Progenitor cell of endocrine pancreas (in vitro differentiated cells): ENCODE measurements at regions not wholly inside any gene's neighbourhood (a gene's known extent, or its start where the extent isn't known, plus 50 kb on each side); places are given as distances from the start of the nearest gene placed in this dataset.

Experiments used
- DNase-seq: peaks from one replicate; pipeline ENCODE4 v3.0.0; 2021; ENCODE audit warnings: low spot score; ENCODE audit not compliant: unreplicated experiment
- H3K27ac Mint-ChIP-seq: 2 replicates; pipeline ENCODE4 v1.8.0; 2021; ENCODE audit warnings: mild to moderate bottlenecking, moderate library complexity, mixed read lengths
- H3K27me3 Mint-ChIP-seq: 2 replicates; pipeline ENCODE4 v1.8.0; 2021; ENCODE audit warnings: mixed read lengths
- H3K36me3 Mint-ChIP-seq: 2 replicates; pipeline ENCODE4 v1.8.0; 2022; ENCODE audit warnings: mixed read lengths; ENCODE audit not compliant: insufficient read depth
- H3K4me1 Mint-ChIP-seq: 2 replicates; pipeline ENCODE4 v1.8.0; 2021; ENCODE audit warnings: low read depth, mixed read lengths
- H3K4me3 Mint-ChIP-seq: 2 replicates; pipeline ENCODE4 v1.8.0; 2021; ENCODE audit warnings: low read depth, mild to moderate bottlenecking, moderate library complexity, mixed read lengths
- H3K9me3 Mint-ChIP-seq: 2 replicates; pipeline ENCODE4 v1.8.0; 2021; ENCODE audit warnings: low read depth, mixed read lengths
- TF ChIP-seq, protein P1 (sequence below): fragments of 200-600 bp; sonication (generic); IDR thresholded peaks from one replicate; pipeline ENCODE4 v1.5.0; 2021; ENCODE audit warnings: antibody characterized with exemption, mild to moderate bottlenecking; ENCODE audit not compliant: unreplicated experiment

DNA sequence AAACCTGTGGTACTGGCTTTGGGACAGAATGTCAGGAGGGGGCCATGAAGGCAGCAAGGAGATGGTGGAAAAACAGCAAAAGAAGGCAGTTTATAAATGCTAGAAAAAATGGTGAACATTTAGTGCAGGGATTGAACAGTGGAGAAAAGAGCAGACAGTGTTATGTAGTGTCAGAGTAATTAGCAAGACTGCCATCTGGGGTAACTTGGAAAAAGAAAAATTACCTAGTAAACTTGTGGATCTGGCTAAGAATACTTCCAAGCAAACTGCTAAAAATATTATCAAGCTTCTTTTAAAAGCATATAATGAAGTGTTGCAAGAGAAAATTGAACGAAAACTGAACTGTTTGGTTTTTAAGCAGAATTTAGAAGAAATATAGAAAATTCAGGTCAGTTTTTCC, 267.8 kb downstream of the INSIG2 start:
- H3K4me3 Mint-ChIP-seq, result no peak overlapping the region
- DNase-seq, result no peak
- TF ChIP-seq, protein P1, sequence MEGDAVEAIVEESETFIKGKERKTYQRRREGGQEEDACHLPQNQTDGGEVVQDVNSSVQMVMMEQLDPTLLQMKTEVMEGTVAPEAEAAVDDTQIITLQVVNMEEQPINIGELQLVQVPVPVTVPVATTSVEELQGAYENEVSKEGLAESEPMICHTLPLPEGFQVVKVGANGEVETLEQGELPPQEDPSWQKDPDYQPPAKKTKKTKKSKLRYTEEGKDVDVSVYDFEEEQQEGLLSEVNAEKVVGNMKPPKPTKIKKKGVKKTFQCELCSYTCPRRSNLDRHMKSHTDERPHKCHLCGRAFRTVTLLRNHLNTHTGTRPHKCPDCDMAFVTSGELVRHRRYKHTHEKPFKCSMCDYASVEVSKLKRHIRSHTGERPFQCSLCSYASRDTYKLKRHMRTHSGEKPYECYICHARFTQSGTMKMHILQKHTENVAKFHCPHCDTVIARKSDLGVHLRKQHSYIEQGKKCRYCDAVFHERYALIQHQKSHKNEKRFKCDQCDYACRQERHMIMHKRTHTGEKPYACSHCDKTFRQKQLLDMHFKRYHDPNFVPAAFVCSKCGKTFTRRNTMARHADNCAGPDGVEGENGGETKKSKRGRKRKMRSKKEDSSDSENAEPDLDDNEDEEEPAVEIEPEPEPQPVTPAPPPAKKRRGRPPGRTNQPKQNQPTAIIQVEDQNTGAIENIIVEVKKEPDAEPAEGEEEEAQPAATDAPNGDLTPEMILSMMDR, result no peak
- peaks cover 2% of the 10 kb centered on the region for H3K4me1 Mint-ChIP-seq
- no peak overlapping the region for H3K27ac Mint-ChIP-seq
- H3K27me3 Mint-ChIP-seq, result peaks cover under 1% of the 10 kb centered on the region
- peaks cover 8% of the 10 kb centered on the region for H3K9me3 Mint-ChIP-seq
- no peaks in the 10 kb centered on the region for H3K36me3 Mint-ChIP-seq

DNA sequence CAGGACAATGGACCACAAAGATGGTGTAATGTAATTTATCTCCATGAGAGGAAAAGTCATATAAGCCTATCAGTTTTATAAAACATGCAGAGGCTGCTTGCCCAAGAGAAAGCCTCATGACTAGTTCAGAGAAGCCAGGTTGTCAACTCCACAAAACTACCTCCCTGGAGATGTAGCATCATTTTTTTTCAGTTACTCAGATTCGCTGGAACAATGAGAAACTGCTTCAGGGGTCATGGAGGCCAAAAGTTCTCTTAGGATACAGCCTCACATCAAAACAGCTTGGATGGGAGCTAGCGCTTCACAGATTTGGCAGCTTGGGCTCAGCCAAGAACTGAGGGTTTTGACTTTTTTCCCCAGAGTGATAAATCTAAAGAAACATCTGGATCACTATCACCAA, 263.5 kb downstream of the INSIG2 start:
- DNase-seq, result no peak
- Mint-ChIP-seq H3K27ac (no peak overlapping the region), H3K4me1 (peaks cover 10% of the 10 kb centered on the region), H3K9me3 (no peaks in the 10 kb centered on the region), H3K4me3 (no peak overlapping the region), H3K36me3 (no peaks in the 10 kb centered on the region), H3K27me3 (peaks cover 3% of the 10 kb centered on the region)
- TF ChIP-seq, protein P1, result no peak

DNA sequence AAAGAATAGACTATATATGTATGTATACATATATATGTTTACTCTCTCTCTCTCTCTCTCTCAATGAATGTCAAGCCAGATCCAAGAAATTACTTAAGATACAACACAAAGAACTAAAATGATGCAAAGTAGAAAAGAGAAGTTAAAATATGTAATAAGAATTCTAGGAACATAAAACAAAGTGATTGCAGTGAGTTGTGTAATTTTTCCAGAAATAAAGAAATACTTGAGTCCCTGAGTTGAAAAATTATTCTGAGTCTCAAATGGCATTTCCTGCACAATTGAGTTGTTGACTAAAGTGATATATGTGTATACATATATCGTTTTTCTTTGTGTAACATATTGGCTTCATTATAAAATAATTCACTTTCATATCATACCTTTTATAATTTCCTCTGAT, 262.4 kb downstream of the INSIG2 start:
- no peak for DNase-seq
- Mint-ChIP-seq H3K9me3 (no peaks in the 10 kb centered on the region), H3K4me3 (no peak overlapping the region), H3K27ac (no peak overlapping the region), H3K36me3 (no peaks in the 10 kb centered on the region), H3K4me1 (peaks cover 8% of the 10 kb centered on the region), H3K27me3 (peaks cover 6% of the 10 kb centered on the region)
- TF ChIP-seq, protein P1, result no peak

DNA sequence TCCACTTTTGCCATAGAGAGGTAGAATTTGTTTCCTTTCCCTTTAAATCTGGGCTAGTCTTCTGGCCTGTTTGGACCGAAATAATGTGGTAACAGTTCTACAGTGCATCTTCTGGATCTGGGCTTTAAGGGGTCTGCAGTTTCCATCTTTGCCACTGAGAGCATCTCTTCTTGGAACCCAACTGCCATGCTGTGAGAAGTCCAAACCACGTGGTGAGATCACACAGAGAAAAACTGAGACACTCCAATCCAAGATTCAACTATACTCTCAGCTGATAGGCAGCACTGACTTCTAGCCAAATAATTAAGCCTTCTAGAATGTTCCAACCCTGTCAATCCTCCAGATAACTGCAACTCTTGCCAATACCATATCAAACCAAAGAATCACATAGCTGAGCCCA, 261.1 kb downstream of the INSIG2 start:
- H3K4me3 Mint-ChIP-seq, result no peak overlapping the region
- H3K9me3 Mint-ChIP-seq, result no peaks in the 10 kb centered on the region
- H3K27me3 Mint-ChIP-seq, result peaks cover 6% of the 10 kb centered on the region
- no peak overlapping the region for H3K27ac Mint-ChIP-seq
- TF ChIP-seq, protein P1, result no peak
- no peak for DNase-seq
- H3K4me1 Mint-ChIP-seq, result peaks cover 8% of the 10 kb centered on the region
- no peaks in the 10 kb centered on the region for H3K36me3 Mint-ChIP-seq

DNA sequence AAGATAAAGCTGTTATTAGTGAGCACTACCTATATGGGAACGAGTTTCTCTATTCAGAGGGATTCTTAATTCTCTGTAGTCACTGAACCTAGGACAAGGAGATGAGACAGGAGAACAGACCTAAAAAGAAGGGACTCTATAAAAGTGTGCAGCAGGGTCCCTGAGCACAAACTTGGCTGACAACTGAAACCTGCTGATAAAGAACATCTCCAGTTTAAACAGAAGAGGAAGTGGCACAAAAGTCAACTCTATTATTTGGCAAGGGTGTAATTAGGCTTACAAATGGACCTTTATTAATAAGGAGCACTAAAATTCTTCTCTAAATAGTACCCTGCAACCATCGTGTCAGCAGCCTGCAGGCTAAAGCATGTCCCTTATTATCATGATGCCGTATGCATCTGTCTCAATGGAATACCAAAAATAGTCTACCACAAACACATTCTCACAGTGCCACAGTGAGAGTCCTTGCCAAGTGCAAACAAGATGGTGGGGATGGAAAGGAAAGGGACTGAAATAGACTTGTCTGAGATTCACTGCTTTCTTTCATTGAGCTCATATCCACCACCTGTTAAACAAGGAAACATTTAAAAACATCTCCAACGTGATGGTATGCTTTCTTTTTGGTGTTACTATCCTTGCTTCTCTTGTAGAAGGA, 260.2 kb downstream of the INSIG2 start:
- no peak overlapping the region for H3K27ac Mint-ChIP-seq
- H3K9me3 Mint-ChIP-seq, result no peaks in the 10 kb centered on the region
- no peak overlapping the region for H3K4me3 Mint-ChIP-seq
- DNase-seq, result no peak
- TF ChIP-seq, protein P1, result no peak
- H3K36me3 Mint-ChIP-seq, result no peaks in the 10 kb centered on the region
- H3K27me3 Mint-ChIP-seq, result peaks cover 6% of the 10 kb centered on the region
- H3K4me1 Mint-ChIP-seq, result peaks cover 8% of the 10 kb centered on the region
